ENCODE measurements at regions not wholly inside any gene's neighbourhood (a gene's known extent, or its start where the extent isn't known, plus 50 kb on each side); places are given as distances from the start of the nearest gene placed in this dataset.

GRCh38 chr22:27125539-27125938 lies 468.2 kb downstream of the MIAT start:
- Histone ChIP-seq H2BK5ac (ENCODE audit: low read depth, low read length) (no peak overlapping the region), H4K8ac (ENCODE audit: extremely low read depth, insufficient read depth, low read length) (no peak overlapping the region), H3K9me3 (ENCODE audit: insufficient read depth in 2 of 2, low read depth in 1 of 2, low read length in 1 of 2) (no peaks in the 10 kb centered on the region), H3K36me3 (ENCODE audit: control insufficient read depth in 2 of 4, insufficient read depth in 4 of 4, low read length in 3 of 4) (no peaks in the 10 kb centered on the region), H3K23ac (ENCODE audit: insufficient read length) (no peak overlapping the region), H3K18ac (ENCODE audit: extremely low read depth, low read length) (no peak overlapping the region), H3K27me3 (replicated peaks in 1 of 4; ENCODE audit: control insufficient read depth in 3 of 4, extremely low read depth in 1 of 4, insufficient read depth in 3 of 4, low read length in 3 of 4) (no peaks in the 10 kb centered on the region), H3K4me3 (ENCODE audit: extremely low read depth in 1 of 4, insufficient read depth in 2 of 4, low read depth in 3 of 4, low read length in 4 of 4) (no peak overlapping the region), H3K14ac (ENCODE audit: insufficient read length) (no peak overlapping the region), H3K4ac (replicated peaks; ENCODE audit: insufficient read length, low read depth, low read length) (no peak overlapping the region), H2BK12ac (ENCODE audit: low read depth, low read length) (no peak overlapping the region), H2BK20ac (ENCODE audit: low read length) (no peak overlapping the region), H4K5ac (ENCODE audit: insufficient read length, low read depth, low read length) (no peak overlapping the region), H4K20me1 (replicated peaks in 1 of 2; ENCODE audit: control insufficient read depth in 1 of 2, insufficient read depth in 2 of 2, low read length in 2 of 2) (no peaks in the 10 kb centered on the region), H3K56ac (replicated peaks; ENCODE audit: insufficient read length, low read depth, low read length) (no peak overlapping the region), H3K79me1 (ENCODE audit: low read depth, low read length) (no peaks in the 10 kb centered on the region), H3K4me1 (replicated peaks in 1 of 4; ENCODE audit: control insufficient read depth in 3 of 4, insufficient read depth in 4 of 4, low read length in 3 of 4) (no peaks in the 10 kb centered on the region), H3K9ac (replicated peaks in 1 of 4; ENCODE audit: extremely low read depth in 1 of 4, low read depth in 3 of 4, low read length in 3 of 4) (no peak overlapping the region), H3K27ac (ENCODE audit: low read depth, low read length) (no peak overlapping the region), H2AK5ac (ENCODE audit: low read depth, low read length) (no peak overlapping the region), H2AFZ (ENCODE audit: low read length) (no peak overlapping the region; the same call in 1 of the 2 replicates), H4K91ac (replicated peaks; ENCODE audit: insufficient read length, low read length) (no peak overlapping the region), H2BK15ac (ENCODE audit: low read length) (no peak overlapping the region), H2BK120ac (replicated peaks; ENCODE audit: low read depth, low read length) (no peak overlapping the region), H3K4me2 (ENCODE audit: insufficient read depth in 1 of 2, low read depth in 2 of 2, low read length in 2 of 2) (no peak overlapping the region), H3K79me2 (ENCODE audit: control insufficient read depth in 1 of 2, insufficient read depth in 2 of 2, low read length in 2 of 2) (no peaks in the 10 kb centered on the region), H3K23me2 (ENCODE audit: low read depth, low read length) (no peaks in the 10 kb centered on the region)
- no peak for FAIRE-seq
- 90% methylated on average over 3 of the region's 3 CpGs; no CpG with 5 or more reads in 1 of the 2 experiments for WGBS, 2 experiments (ENCODE audit: extremely low coverage in 1 of 2, insufficient coverage in 1 of 2, insufficient read length in 1 of 2, insufficient replicate concordance in 2 of 2, low coverage in 1 of 2, low lambda C conversion rate in 2 of 2, missing lambda C conversion rate in 1 of 2)
- no peak for DNase-seq (ENCODE audit: low read depth in 1 of 2, low spot score in 2 of 2)
- TF ChIP-seq EGR1 (IDR thresholded peaks at IDR 0.05; ENCODE audit: borderline replicate concordance, low read depth, low read length) (no peak), FOSL1 (IDR thresholded peaks at IDR 0.05; ENCODE audit: insufficient read depth, low read depth, low read length) (no peak), POLR2A (IDR thresholded peaks at IDR 0.05; ENCODE audit: control extremely low read depth in 1 of 2, low read depth in 2 of 2, low read length in 2 of 2) (no peak), USF2 (IDR thresholded peaks at IDR 0.05; ENCODE audit: low read length) (no peak)
- ChIA-PET POLR2A (ENCODE audit: partially characterized antibody) (no interaction called here), CTCF (ENCODE audit: partially characterized antibody) (interaction anchor here (0.7 kb wide), 1 partner anchor 601 kb away, joined by 3 read pairs; no protein-coding TSS in a partner anchor)

Measured in H1 (cell line).